Liver (tissue), 7 donors: ENCODE measurements at regions not wholly inside any gene's neighbourhood (a gene's known extent, or its start where the extent isn't known, plus 50 kb on each side); places are given as distances from the start of the nearest gene placed in this dataset.

Experiments used
- DNase-seq: peaks from one replicate; pipeline ENCODE4 v3.0.0-alpha.2; 2017; ENCODE audit warnings: low spot score
- H3K27ac ChIP-seq, 2 donors: one replicate each; pipeline ENCODE4 v1.7.0; 2013; ENCODE audit warnings: inconsistent platforms in 2 of 2, low read length in 2 of 2, control low read depth in 1 of 2, low read depth in 1 of 2, mild to moderate bottlenecking in 1 of 2
- H3K27me3 ChIP-seq, 4 donors: one replicate each; pipeline versions ENCODE4 v1.6.1 to v1.7.0; 2013; ENCODE audit warnings: low read length in 3 of 4, inconsistent platforms in 1 of 4, mild to moderate bottlenecking in 1 of 4, moderate library complexity in 1 of 4; ENCODE audit not compliant: control insufficient read depth in 4 of 4, insufficient read depth in 4 of 4
- H3K36me3 ChIP-seq, 4 donors: one replicate each; pipeline versions ENCODE4 v1.6.1 to v1.7.0; 2013; ENCODE audit warnings: low read length in 3 of 4, mild to moderate bottlenecking in 3 of 4, low read depth in 1 of 4, moderate library complexity in 1 of 4; ENCODE audit not compliant: control insufficient read depth in 4 of 4, insufficient read depth in 3 of 4
- H3K4me1 ChIP-seq, 4 donors: one replicate each; pipeline versions ENCODE4 v1.6.1 to v1.7.0; 2013; ENCODE audit warnings: low read length in 3 of 4, mild to moderate bottlenecking in 3 of 4, moderate library complexity in 1 of 4; ENCODE audit not compliant: control insufficient read depth in 4 of 4, insufficient read depth in 4 of 4
- H3K4me3 ChIP-seq, 3 donors: one replicate each; pipeline versions ENCODE4 v1.6.1 to v1.7.0; 2013; ENCODE audit warnings: low read length in 3 of 3, control low read depth in 1 of 3, low read depth in 1 of 3, mild to moderate bottlenecking in 1 of 3
- H3K9ac ChIP-seq, 2 donors: one replicate each; pipeline ENCODE4 v1.7.0; 2013; ENCODE audit warnings: low read length in 2 of 2, mild to moderate bottlenecking in 2 of 2, moderate library complexity in 2 of 2, control low read depth in 1 of 2, low read depth in 1 of 2
- H3K9me3 ChIP-seq, 4 donors: one replicate each; pipeline versions ENCODE4 v1.6.1 to v1.7.0; 2013; ENCODE audit warnings: low read length in 3 of 4; ENCODE audit not compliant: control insufficient read depth in 4 of 4
- ATF3 ChIP-seq: IDR thresholded peaks from 2 replicates; pipeline ENCODE4 v1.6.1; 2016; ENCODE audit warnings: antibody characterized with exemption
- GABPA ChIP-seq, 2 donors: IDR thresholded peaks in 1 of 2; conservative IDR thresholded peaks in 1 of 2; 2 replicates each; pipeline ENCODE4 v1.6.1; 2016; ENCODE audit warnings: antibody characterized with exemption in 2 of 2, mild to moderate bottlenecking in 1 of 2, moderate library complexity in 1 of 2
- HNF4A ChIP-seq, 2 donors: conservative IDR thresholded peaks; 2 replicates each; pipeline ENCODE4 v1.6.1; 2016; ENCODE audit warnings: antibody characterized with exemption in 2 of 2, mild to moderate bottlenecking in 2 of 2
- HNF4G ChIP-seq: IDR thresholded peaks from 2 replicates; pipeline ENCODE4 v1.6.1; 2016; ENCODE audit warnings: antibody characterized with exemption
- JUND ChIP-seq, 2 donors: IDR thresholded peaks; 2 replicates each; pipeline ENCODE4 v1.6.1; 2016; ENCODE audit warnings: antibody characterized with exemption in 2 of 2
- NR2F2 ChIP-seq: IDR thresholded peaks from 2 replicates; pipeline ENCODE4 v1.6.1; 2016; ENCODE audit warnings: antibody characterized with exemption
- RAD21 ChIP-seq, 2 donors: IDR thresholded peaks; 2 replicates each; pipeline ENCODE4 v1.6.1; 2016; ENCODE audit warnings: antibody characterized with exemption in 2 of 2, mild to moderate bottlenecking in 2 of 2
- REST ChIP-seq: IDR thresholded peaks from 2 replicates; pipeline ENCODE4 v1.6.1; 2016; ENCODE audit warnings: antibody characterized with exemption, mild to moderate bottlenecking
- RXRA ChIP-seq, 2 donors: IDR thresholded peaks; 2 replicates each; pipeline ENCODE4 v1.6.1; 2017 to 2018; ENCODE audit warnings: antibody characterized with exemption in 2 of 2, mild to moderate bottlenecking in 1 of 2
- SP1 ChIP-seq: IDR thresholded peaks from 2 replicates; pipeline ENCODE4 v1.6.1; 2018; ENCODE audit warnings: antibody characterized with exemption, mild to moderate bottlenecking
- TAF1 ChIP-seq: conservative IDR thresholded peaks from 2 replicates; pipeline ENCODE4 v1.6.1; 2016; ENCODE audit warnings: antibody characterized with exemption, mild to moderate bottlenecking
- ZBTB33 ChIP-seq: IDR thresholded peaks from 2 replicates; pipeline ENCODE4 v1.6.1; 2016; ENCODE audit warnings: antibody characterized with exemption
- WGBS: extraction: QIAGEN DNeasy Blood & Tissue Kit; methylation state at CpG from one replicate; pipeline ENCODE4 v1.1.7; 2013; 5-methylcytosine and 5-hydroxymethylcytosine counted together
- donor health status: healthy.
- donor health status: healthy.
- donor health status: healthy.
- donor health status: healthy.

GRCh38 chr2:181762000-181762399 is 81.7 kb upstream of the NEUROD1 start:
- no peaks in the 10 kb centered on the region for H3K36me3 ChIP-seq
- no peak for TF ChIP-seq GABPA (IDR thresholded peaks at IDR 0.05 in 1 of 2, conservative IDR thresholded peaks at IDR 0.05 in 1 of 2)
- no peak for TF ChIP-seq ATF3
- TF ChIP-seq HNF4A (conservative IDR thresholded peaks at IDR 0.05) = no peak
- TF ChIP-seq RAD21 (IDR thresholded peaks at IDR 0.05) = no peak
- TF ChIP-seq REST = no peak
- TF ChIP-seq JUND (IDR thresholded peaks at IDR 0.05) = no peak
- no peaks in the 10 kb centered on the region for H3K27me3 ChIP-seq
- no peak overlapping the region for H3K4me3 ChIP-seq
- no peak for DNase-seq
- 86% methylated on average over 5 of the region's 5 CpGs for WGBS
- H3K4me1 ChIP-seq = no peaks in the 10 kb centered on the region
- no peak overlapping the region for H3K27ac ChIP-seq
- H3K9me3 ChIP-seq = no peaks in the 10 kb centered on the region
- H3K9ac ChIP-seq = no peak overlapping the region

GRCh38 chr2:181762848-181763247 is 82.5 kb upstream of the NEUROD1 start:
- H3K27me3 ChIP-seq = no peaks in the 10 kb centered on the region
- no peaks in the 10 kb centered on the region for H3K9me3 ChIP-seq
- no peaks in the 10 kb centered on the region for H3K36me3 ChIP-seq
- H3K27ac ChIP-seq = no peak overlapping the region
- no peak overlapping the region for H3K4me3 ChIP-seq
- TF ChIP-seq TAF1 (no peak), SP1 (no peak), RXRA (IDR thresholded peaks at IDR 0.05) (no peak)
- H3K4me1 ChIP-seq = no peaks in the 10 kb centered on the region
- 94% methylated on average over 5 of the region's 5 CpGs for WGBS
- no peak for DNase-seq
- H3K9ac ChIP-seq = no peak overlapping the region

- Histone ChIP-seq H3K27ac (no peak overlapping the region), H3K27me3 (no peaks in the 10 kb centered on the region), H3K4me1 (no peaks in the 10 kb centered on the region), H3K9me3 (no peaks in the 10 kb centered on the region), H3K36me3 (no peaks in the 10 kb centered on the region), H3K4me3 (no peak overlapping the region), H3K9ac (no peak overlapping the region)
- WGBS = 76% methylated on average over 4 of the region's 4 CpGs
- no peak for TF ChIP-seq HNF4G
- TF ChIP-seq HNF4A (conservative IDR thresholded peaks at IDR 0.05) = no peak
- no peak for TF ChIP-seq ZBTB33
- TF ChIP-seq NR2F2 = no peak
- no peak for DNase-seq
These were observed 83.1 kb upstream of the NEUROD1 start for GRCh38 chr2:181763423-181763822.
